Stimulated activated CD4-positive, alpha-beta T cell treated with anti-CD3 and anti-CD28 coated beads, TNF-alpha, amount 100 ng/mL, for 4 hours (primary cell): ENCODE measurements at regions not wholly inside any gene's neighbourhood (a gene's known extent, or its start where the extent isn't known, plus 50 kb on each side); places are given as distances from the start of the nearest gene placed in this dataset.
A peak's percentile ranks its signal among the peaks of the same experiment; 100 is the strongest.
"Not testable (repeated sequence)": the region's sequence is repeated elsewhere in the genome, so short reads cannot be mapped to it uniquely, and the experiment has no call there.

Experiments used
- DNase-seq, 3 experiments: peaks; one replicate each; pipeline ENCODE4 v3.0.0-alpha.2; 2020; ENCODE audit warnings: low read depth in 3 of 3

DNA sequence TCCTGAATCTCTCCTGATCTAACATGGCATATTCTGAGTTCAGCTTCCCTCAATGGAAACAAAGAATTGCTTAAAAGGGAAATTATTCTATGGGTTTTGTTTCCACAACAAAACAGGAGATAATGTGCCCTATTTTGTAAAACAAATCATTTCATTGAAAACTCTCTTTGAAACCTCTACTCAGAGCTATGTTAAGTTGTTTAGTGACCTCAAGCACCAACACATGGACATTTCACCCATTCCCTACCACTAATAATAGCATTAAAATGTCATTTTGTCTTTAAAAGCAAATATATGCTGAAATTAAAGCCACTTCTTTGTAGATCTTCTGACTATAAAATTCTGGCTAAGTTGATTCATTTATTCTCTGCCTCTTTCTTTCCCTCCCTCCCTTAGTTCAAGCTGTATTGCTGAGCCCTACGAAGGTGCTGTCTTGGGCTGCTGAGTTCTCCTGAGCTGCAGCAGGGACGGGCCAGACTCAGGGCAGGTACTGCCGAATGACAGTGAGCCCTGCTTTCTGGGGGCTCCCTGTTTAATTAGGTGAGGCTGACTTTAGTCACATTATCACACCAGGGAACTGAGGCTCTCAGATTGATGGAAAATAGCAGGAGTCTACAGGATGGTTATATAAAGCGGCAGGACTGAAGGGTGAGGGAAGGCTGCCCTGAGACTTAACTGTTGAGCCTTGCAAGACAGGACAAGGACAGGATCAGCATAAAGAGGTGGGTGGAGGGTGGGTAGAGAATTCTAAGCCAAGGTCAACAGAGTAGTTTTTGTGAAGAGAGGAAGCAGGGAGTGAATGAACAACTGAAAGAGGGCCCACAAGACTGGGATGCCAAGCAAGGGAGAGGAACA lies 1685.1 kb downstream of the SPATA31A7 start:
- DNase-seq, result not testable (repeated sequence)

GRCh38 chr9:62877552-62877951 lies 1687.7 kb downstream of the SPATA31A7 start:
- not testable (repeated sequence) for DNase-seq

DNA sequence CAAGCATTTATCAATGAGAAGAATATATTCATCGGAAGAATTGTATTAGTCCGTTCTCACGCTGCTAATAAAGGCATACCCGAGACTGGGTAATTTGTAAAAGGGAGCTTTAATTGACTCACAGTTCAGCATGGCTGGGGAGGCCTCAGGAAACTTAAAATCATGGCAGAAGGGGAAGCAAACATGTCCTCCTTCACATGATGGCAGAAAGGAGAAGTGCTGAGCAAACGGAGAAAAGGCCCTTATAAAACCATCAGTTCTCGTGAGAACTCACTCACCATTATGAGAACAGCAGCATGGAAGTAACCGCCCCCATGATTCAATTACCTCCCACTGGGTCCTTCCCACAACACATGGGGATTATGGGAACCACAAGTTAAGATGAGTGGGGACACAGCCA lies 1688.2 kb downstream of the SPATA31A7 start:
- DNase-seq, result not testable (repeated sequence)

- not testable (repeated sequence) for DNase-seq
Measured at GRCh38 chr9:62880453-62880852, 1690.6 kb downstream of the SPATA31A7 start.

DNA sequence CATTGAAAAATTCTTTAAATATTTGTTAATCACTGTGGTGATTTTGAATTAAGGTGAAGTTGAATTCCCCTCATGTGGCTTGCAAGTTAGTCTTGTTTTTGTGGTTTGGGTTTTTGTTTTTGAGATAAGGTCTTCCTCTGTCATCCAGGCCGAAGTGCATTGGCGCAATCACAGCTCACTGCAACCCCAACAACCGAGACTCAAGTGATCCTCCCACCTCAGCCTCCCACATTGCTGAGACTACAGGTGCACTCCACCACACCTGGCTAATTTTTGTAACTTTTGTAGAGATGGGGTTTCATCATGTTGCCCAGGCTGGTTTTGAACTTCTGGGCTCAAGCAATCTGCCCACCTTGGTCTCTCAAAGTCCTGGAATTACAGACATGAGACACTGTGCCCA lies 1691.1 kb downstream of the SPATA31A7 start:
- DNase-seq, result not testable (repeated sequence)

DNA sequence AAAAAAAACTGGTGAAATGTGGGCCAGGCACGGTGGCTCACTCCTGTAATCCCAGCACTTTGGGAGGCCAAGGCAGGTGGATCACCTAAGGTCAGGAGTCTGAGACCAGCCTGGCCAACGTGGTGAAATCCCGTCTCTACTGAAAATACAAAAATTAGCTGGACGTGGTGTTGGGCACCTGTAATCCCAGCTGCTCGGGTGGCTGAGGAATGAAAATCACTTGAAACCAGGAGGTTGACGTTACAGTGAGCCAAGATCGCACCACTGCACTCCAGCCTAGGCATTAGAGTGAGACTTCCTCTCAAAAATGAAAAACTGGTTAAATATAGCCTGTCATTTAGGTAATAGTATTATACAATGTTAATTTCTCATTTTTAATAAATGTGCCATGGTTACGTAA lies 1692.0 kb downstream of the SPATA31A7 start:
- not testable (repeated sequence) for DNase-seq

GRCh38 chr9:62882717-62883116 lies 1692.9 kb downstream of the SPATA31A7 start:
- DNase-seq, result not testable (repeated sequence)

GRCh38 chr9:62896692-62897091 lies 1706.9 kb downstream of the SPATA31A7 start:
- not testable (repeated sequence) for DNase-seq

GRCh38 chr9:62897411-62898225 lies 1707.8 kb downstream of the SPATA31A7 start:
- peak; percentile 12 to 47 (median 13) for DNase-seq

DNA sequence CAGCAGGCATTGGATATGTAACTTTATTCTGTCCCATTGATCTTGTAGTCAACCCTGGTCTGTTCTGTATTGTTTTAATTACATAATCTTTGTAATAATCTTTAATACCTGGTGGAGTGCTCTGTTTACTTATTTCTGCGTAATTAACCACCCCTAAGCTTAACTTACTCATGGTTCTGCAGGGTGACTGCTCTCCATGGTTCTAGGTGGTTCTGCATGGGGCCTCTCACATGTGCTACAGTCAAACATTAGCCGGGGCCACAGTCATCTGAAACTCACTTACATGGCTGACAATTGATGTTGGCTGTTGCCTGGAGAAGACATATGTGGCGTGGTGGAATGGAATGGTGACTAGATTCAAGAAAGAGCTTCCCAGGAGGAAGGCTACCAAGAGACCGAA lies 1709.8 kb downstream of the SPATA31A7 start:
- not testable (repeated sequence) for DNase-seq

- not testable (repeated sequence) for DNase-seq
Measured at GRCh38 chr9:62904061-62904460, 1714.2 kb downstream of the SPATA31A7 start.

DNA sequence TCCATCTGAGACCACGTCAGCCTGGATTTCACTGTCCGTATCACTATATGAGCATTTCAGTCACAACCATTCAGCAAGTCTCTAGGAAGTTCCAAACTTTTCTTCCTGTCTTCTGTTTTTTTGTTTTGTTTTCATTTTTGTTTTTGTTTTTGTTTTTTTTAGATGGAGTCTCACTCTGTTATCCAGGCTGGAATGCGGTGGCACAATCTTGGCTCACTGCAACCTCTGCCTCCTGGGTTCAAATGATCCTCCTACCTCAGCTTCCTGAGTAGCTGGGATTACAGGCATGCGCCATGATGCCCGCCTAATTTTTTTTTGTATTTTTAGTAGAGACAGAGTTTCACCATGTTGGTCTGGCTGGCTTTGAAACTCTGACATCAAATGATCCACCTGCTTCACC lies 1715.9 kb downstream of the SPATA31A7 start:
- not testable (repeated sequence) for DNase-seq

DNA sequence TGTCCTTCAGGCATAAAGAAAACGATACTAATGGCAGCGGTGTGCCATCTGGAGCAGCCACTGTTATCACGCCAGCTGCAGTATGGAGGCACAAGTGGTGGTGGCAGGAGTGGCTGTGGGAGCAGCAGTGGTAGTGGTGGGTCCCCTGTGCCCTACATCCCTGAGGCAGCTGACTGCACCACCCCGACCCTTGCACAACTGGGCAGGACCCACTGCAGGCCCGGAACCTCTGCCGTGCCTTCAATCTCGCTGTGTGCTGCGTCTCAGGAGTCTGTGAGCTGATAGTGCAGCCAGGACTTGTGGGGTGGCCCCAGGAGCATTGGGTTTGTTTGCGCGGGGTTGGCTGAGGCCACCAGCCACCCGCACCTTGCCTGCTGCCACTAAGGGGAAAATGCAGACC lies 1718.0 kb downstream of the SPATA31A7 start:
- not testable (repeated sequence) for DNase-seq

DNA sequence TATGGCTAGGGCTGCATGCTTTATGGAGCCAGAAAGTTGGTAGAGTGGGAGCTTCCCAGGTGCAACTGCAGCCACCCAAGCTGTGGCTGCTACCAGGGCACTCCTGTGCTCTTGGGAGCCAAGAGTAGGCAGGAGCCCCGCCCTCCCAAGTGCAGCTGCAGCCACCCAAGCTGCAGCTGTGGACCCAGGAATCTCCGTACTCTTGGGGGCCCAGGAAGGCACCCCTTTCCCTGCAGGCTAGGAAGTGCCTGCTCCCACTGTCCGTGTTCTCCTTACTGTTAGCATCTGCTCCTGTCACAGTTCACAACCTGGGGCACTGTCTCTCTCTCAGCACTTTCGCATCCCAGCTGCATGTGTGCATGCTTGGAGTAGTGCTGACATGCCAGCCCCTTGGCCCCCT lies 1718.4 kb downstream of the SPATA31A7 start:
- not testable (repeated sequence) for DNase-seq

GRCh38 chr9:62909447-62909846 lies 1719.6 kb downstream of the SPATA31A7 start:
- not testable (repeated sequence) for DNase-seq

DNA sequence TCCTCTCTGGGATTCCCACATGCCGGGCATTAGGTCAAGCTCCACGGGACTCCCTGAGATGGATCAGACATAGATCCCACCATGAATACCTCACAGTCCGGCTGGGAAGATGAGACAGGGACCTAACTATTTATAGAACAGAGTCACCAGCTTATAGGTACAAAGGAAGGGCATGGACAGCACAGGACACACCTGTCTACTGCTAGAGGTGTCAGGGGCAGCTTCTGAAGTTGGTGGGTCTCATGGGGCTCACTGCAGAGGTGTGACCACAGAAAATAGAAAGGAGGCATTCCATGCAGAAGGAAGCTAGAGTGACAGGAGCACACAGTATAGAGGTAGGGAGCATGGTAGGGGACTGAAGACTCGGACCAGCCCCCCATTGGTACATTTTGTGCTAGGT lies 1722.4 kb downstream of the SPATA31A7 start:
- not testable (repeated sequence) for DNase-seq

GRCh38 chr9:62915168-62915567 lies 1725.3 kb downstream of the SPATA31A7 start:
- DNase-seq, result not testable (repeated sequence)

GRCh38 chr9:62915661-62916060 lies 1725.8 kb downstream of the SPATA31A7 start:
- DNase-seq, result not testable (repeated sequence)

DNA sequence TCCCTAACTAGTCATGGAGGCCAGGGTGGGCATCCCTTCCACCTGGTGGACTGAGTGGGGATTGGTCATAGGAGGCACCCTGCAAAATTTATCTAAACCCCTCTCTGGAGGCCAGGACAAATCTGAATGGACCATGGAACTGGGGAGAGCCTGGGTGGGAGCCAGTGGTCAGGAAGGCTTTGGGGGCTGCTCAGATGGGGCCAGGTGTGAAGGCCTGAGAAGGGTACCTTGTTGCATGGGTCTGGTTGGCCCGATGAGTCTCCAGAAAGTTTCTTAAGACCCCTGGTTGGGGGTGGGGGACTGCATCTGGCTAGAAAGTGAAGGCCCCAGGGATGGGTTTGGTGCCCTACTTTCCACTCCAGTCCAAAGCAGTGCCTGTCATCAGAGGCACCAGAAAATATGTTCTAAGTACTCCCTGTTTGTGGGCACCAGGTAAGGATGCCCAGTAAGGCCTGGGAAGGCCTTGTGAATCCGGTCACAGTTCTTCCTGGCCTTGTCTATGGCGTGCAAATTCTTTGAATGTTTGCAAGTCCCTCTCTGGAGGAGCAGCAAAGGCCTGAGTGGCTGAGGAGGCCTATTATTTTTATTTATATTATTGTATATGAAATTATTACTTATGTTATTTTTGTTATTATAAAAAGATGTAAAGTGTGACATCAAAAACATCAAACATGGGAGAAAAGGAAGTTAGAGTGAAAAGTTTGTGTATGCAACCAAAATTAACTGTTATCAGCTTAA lies 1729.0 kb downstream of the SPATA31A7 start:
- not testable (repeated sequence) for DNase-seq

DNA sequence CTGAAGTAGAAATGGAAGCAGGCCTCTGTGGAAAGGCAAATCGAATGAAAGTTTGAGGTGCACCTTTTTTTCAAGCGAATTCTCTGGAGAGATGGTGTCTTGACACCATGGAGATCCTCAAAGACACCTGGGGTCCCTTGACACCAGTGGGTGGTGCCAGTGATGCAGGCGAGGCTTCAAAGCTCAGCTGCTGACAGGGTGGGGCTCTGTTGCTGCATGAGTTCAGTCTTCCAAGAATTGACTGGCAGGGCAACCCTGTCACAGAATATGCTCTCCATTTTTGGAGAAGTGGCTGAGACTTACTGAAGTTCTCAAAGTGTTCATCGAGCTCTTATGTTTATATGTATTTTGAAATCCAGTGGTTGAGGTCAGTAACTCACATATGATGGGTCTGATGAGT lies 1741.6 kb downstream of the SPATA31A7 start:
- DNase-seq, result not testable (repeated sequence)

DNA sequence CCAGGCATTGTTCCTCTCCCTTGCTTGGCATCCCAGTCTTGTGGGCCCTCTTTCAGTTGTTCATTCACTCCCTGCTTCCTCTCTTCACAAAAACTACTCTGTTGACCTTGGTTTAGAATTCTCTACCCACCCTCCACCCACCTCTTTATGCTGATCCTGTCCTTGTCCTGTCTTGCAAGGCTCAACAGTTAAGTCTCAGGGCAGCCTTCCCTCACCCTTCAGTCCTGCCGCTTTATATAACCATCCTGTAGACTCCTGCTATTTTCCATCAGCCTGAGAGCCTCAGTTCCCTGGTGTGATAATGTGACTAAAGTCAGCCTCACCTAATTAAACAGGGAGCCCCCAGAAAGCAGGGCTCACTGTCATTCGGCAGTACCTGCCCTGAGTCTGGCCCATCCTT lies 1763.0 kb downstream of the SPATA31A7 start:
- DNase-seq, result not testable (repeated sequence)
